GM18507 (cell line): ENCODE measurements at regions not wholly inside any gene's neighbourhood (a gene's known extent, or its start where the extent isn't known, plus 50 kb on each side); places are given as distances from the start of the nearest gene placed in this dataset.
"Not testable (repeated sequence)": the region's sequence is repeated elsewhere in the genome, so short reads cannot be mapped to it uniquely, and the experiment has no call there.

Experiments
- DNase-seq: peaks from one replicate; pipeline ENCODE4 v3.0.0; 2011; ENCODE audit warnings: low read depth; ENCODE audit not compliant: insufficient read length; ENCODE audit errors: extremely low spot score
- FAIRE-seq: peaks from 2 replicates; lab custom pipeline; 2011; peaks lifted over from hg19 to GRCh38; lab: Jason Lieb, UNC

GRCh38 chr7:10560497-10560896 lies 413.2 kb upstream of the PHF14 start:
- DNase-seq (no peak), FAIRE-seq (no peak)

- FAIRE-seq (no peak), DNase-seq (no peak)
These were observed 404.8 kb upstream of the PHF14 start for GRCh38 chr7:10568891-10569290.

- DNase-seq (no peak), FAIRE-seq (no peak)
These were observed 401.9 kb upstream of the PHF14 start for GRCh38 chr7:10571759-10572158.

DNA sequence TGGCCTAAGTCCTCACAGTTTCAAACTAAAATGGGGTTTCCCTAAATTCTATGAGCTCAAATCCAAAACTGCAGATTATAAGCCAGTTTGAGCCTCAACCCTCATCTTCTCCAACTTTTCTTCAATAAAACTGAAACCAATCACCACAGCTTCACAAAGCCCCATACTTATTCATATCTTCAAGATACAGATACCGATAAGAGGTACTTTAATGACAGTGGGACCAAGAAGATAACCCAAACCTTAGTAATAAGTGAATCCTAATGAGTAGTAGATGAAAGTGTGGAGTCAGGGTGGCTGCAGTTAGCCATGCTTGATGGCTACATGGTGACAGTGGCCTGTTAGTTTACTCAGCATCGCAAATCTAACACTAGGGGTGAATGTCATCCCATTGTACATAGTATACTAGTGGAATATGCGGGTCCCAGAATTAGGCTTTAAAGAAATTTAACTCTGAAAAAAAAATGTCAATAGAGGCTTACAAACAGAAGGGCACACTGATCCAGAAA lies 395.8 kb upstream of the PHF14 start:
- FAIRE-seq (no peak), DNase-seq (no peak)

DNA sequence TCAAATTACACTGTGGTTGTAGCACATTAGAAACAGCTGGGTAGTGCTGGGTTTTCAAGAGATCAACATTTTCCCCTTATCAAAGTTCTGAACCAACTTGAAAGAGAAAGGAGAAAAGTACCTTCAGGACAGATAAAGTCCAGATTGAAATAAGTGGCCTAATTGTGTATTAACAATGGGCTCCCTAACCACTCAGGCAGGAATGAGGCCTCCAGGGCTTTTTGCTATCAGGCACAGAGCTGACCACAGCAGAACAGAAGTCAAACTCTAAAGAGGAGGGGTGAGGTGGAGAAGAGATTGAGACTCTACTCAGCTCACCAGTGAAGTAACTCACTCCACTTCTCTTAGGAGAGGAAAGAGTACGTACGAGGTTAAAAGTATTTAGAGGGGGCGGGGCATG lies 394.1 kb upstream of the PHF14 start:
- no peak for FAIRE-seq

GRCh38 chr7:10584886-10585285 lies 388.8 kb upstream of the PHF14 start:
- DNase-seq (no peak), FAIRE-seq (no peak)

More for the DNA sequence above, 394.1 kb upstream of the PHF14 start:
- no peak for DNase-seq

GRCh38 chr7:10588084-10588483 lies 385.6 kb upstream of the PHF14 start:
- FAIRE-seq = no peak
- no peak for DNase-seq

GRCh38 chr7:10592604-10593003 lies 381.1 kb upstream of the PHF14 start:
- FAIRE-seq (no peak), DNase-seq (no peak)

DNA sequence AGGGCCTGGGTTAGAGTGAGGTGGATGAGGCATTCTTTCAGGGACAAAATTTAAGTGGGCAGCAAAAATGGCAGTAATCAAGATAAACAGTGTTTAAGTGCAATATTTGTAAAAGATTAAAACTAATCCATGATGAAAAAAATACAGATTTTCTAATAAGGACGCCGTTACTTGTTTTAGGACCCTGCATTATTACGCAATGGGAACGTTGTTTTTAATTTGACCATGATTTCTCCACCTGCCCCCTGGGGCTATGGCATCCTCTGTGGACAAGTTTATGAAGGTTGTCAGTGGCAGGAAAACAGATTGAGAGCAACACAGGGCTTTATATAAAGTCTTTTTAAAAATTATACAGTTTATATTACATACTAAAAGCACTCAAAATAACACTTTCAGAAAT lies 380.6 kb upstream of the PHF14 start:
- no peak for FAIRE-seq
- DNase-seq = no peak

DNA sequence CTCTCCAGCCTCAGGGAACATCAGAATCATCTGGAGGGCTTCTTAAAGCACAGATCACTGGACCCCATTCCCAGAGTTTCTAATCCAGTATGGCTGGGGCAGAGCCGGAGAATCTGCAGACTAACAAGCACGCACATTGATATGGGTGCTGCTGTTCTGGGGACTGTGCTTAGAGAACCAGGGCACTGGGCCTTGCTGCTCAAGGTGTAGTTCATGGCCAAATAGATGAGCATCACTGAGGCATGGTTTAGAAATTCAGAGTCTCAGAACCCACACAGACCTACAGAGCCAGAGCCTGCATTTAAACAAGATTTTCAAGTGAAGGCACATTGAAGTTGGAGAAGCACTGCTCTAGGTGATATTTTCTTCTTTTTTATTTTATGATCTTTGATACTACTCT lies 376.8 kb upstream of the PHF14 start:
- no peak for FAIRE-seq

DNA sequence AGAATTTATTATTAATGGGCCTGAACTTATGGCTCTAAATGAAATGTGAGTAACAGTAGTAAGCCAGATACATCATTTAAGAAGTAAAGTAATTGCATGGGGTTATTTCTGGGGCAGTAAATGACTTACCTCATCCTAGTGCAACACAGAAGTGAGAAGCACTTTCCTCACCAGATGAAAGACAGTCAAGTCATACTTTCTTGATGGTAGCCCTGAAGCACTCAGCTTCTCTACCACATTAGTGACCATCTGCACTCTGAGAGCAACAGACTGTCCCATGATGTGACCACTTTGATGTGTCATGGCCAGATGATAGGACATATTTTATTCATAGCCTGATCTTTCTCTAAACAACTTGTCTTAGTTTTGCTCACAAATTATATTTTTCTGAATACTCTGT lies 369.5 kb upstream of the PHF14 start:
- no peak for FAIRE-seq

More for the DNA sequence above, 376.8 kb upstream of the PHF14 start:
- DNase-seq = no peak

DNA sequence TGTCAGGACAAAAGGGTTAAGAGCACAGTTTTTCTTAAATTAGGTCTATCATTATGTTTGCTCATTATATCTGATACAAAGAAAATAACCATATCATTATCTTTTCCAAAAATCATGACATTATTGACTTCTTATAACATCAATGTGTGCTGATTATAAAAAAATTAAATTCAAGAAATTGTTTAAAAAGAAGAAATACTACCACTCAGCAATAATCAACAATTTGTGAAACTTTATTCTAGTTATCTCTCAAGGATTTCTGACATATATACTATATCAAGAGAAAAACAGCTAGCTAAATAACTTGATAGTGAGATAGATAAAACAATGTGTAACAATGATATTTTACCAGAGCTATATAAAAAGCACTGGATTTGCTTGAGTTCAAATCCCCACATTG lies 360.7 kb upstream of the PHF14 start:
- DNase-seq (no peak), FAIRE-seq (no peak)

More for the DNA sequence above, 369.5 kb upstream of the PHF14 start:
- no peak for DNase-seq

GRCh38 chr7:10618953-10619352 lies 354.7 kb upstream of the PHF14 start:
- FAIRE-seq = no peak
- DNase-seq = no peak

DNA sequence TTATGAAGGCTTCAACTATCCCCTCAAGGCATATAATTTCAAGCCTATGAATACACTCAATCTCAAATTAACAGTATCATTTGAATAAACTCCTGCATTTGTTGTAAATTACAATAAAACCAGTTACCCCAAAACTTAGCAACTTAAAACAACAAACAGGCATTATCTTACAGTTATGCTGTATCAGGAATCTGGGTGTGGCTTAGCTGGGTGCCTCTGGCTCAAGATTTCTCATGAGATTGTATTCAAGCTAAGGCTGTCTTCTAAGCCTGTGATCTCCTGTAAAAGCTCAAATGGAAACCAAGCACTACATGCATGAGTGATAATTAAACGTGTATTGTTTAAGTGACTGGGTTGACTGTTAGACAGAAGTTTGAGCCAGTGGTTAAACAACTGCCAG lies 341.0 kb upstream of the PHF14 start:
- FAIRE-seq (no peak), DNase-seq (no peak)

DNA sequence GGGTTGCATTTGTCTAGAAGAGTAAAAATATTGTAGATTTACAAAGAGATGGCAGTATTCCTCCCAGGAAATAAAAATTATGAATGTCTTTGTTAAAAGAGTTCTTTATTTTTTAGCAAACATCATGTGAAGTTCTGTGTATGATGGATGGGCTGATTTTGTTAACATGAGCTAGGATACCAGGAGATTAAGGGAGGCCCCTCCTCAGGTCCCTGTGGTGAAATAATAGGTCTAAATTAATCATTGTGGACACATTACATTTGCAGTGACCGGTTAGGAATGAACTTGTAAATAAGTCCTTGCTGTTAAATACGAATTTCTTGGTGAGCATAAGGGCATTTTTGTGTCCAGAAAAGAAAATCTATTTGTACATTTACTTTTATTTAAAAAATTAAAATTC lies 339.4 kb upstream of the PHF14 start:
- FAIRE-seq (no peak), DNase-seq (no peak)

DNA sequence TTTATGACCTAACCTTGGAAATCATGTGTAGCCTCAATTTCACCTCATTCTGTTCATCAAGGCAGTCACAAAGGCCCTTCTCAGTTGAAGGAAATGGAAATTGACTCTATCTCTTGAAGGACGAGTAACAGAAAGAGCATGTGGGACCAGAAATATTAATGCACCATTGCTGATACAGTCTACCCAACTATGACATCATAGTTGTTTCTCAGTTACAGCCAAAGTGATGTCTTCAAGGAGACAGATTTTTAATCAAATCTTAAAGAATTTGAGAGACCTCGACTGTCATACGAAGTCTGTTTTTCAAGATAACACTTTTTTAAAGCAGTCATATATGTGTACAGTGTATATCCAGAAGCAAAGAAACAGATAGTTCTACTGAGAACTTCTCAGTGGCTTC lies 335.7 kb upstream of the PHF14 start:
- FAIRE-seq = no peak
- no peak for DNase-seq

GRCh38 chr7:10643545-10643944 lies 330.1 kb upstream of the PHF14 start:
- no peak for FAIRE-seq

DNA sequence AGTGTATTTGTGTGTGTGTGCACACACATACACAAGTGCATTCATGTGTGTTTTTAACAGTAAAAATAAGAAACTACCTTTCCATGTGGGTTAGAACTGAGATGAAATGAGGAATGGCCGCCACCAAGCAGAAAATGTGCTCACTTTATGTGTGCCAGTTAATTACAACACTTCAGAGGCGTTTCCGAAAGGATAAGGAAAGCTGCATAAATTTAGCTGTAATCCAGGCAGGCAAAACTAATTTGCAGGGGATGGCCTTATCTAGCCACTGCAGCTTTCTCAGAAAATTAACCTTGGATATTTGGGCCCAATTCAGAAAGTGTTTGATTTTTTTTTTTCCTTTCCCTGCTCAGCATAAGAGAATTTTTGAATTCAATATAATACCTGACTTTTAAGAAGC lies 328.8 kb upstream of the PHF14 start:
- DNase-seq (no peak), FAIRE-seq (no peak)

More at GRCh38 chr7:10643545-10643944, 330.1 kb upstream of the PHF14 start:
- no peak for DNase-seq

DNA sequence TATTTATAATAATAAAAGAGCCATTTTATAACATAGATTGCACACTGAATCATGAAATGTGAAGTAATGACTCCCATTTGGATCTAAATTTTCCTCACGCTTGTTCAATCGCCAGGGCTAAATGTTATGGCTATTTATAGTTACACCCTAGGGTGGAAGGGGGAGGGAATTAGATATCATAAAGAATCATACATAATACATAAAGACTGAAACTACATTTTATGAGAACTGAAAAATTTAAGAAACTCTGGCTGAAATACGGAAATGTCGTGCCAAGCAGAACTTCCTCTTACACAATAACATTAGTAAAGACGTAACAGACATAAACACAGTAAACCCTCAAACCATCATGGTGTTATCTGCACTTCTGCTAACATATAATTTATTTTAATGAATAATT lies 327.5 kb upstream of the PHF14 start:
- FAIRE-seq (no peak), DNase-seq (no peak)

DNA sequence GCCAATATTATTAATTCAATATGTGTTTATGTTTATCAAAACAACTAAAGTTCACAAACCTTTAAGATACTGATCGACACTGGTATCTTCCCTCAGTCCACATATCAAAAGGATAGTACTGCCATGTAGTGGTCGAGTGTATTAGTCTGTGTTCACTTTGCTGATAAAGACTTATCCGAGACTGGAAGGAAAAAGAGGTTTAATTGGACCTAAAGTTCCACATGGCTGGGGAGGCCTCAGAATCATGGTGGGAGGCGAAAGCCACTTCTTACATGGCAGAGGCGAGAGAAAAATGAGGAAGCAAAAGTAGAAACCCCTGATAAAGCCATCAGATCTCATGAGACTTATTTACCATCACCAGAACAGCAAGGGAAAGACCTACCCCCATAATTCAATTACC lies 325.4 kb upstream of the PHF14 start:
- DNase-seq (no peak), FAIRE-seq (no peak)

DNA sequence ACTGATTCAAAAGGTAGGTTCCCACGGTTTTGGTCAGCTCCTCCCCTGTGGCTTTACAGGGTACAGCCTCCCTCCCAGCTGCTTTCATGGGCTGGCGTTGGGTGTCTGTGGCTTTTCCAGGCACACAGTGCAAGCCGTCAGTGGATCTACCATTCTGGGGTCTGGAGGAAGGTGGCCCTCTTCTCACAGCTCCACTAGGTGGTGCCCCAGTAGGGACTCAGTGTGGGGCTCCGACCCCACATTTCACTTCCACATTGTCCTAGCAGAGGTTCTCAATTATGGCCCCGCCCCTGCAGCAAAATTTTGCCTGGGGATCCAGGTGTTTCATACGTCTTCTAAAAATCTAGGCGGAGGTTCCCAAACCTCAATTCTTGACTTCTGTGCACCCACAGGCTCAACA lies 324.6 kb upstream of the PHF14 start:
- FAIRE-seq, DNase-seq: not testable (repeated sequence)

DNA sequence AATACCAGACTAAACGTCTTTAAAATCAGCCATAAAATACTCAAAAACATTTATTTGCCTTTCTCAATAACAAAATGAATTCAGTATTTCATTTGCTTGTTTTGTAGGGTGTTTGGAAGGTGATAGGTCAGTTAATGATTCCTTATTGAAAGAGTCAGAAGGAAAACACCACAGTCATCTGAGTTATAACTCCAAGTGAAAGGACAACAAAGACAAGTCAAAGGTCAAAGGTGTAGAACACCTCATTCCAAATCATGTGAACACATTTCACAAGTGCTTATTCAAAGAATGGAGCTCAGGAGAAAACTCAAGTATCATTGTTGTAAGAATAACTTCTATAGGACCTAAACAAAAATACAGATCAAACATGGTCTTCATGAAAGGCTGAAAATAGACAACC lies 318.6 kb upstream of the PHF14 start:
- no peak for FAIRE-seq

More for the DNA sequence above, 318.6 kb upstream of the PHF14 start:
- DNase-seq = no peak
